ENCODE measurements at regions not wholly inside any gene's neighbourhood (a gene's known extent, or its start where the extent isn't known, plus 50 kb on each side); places are given as distances from the start of the nearest gene placed in this dataset.

DNA sequence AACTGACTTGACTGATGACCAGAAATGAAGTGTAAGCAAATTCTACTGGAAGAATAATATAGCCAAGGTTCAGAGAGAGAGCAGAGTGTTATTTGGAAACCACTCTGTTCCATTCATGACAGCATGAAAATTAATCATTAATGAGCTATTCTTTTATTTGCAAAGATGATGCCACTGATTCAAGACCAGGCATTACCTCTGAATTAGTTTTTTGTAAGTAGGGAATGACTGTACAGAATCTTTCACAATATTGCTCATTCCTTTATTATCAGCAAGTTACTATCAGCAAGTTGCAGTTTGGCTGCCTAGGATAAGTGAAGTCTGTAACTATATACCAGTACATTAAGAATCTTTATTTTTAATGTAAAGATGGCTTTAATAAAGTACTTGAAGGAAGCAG, 75.1 kb upstream of the RGMB start:
- TF ChIP-seq POLR2A (IDR thresholded peaks at IDR 0.05) (no peak), POLR2AphosphoS5 (IDR thresholded peaks at IDR 0.05) (no peak)
- TF ChIP-seq, protein P1, sequence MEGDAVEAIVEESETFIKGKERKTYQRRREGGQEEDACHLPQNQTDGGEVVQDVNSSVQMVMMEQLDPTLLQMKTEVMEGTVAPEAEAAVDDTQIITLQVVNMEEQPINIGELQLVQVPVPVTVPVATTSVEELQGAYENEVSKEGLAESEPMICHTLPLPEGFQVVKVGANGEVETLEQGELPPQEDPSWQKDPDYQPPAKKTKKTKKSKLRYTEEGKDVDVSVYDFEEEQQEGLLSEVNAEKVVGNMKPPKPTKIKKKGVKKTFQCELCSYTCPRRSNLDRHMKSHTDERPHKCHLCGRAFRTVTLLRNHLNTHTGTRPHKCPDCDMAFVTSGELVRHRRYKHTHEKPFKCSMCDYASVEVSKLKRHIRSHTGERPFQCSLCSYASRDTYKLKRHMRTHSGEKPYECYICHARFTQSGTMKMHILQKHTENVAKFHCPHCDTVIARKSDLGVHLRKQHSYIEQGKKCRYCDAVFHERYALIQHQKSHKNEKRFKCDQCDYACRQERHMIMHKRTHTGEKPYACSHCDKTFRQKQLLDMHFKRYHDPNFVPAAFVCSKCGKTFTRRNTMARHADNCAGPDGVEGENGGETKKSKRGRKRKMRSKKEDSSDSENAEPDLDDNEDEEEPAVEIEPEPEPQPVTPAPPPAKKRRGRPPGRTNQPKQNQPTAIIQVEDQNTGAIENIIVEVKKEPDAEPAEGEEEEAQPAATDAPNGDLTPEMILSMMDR (IDR thresholded peaks at IDR 0.05): no peak
